Endothelial cell of umbilical vein (primary cell): ENCODE measurements at regions not wholly inside any gene's neighbourhood (a gene's known extent, or its start where the extent isn't known, plus 50 kb on each side); places are given as distances from the start of the nearest gene placed in this dataset.

Experiments used
- CTCF ChIP-seq, 2 donors: IDR thresholded peaks; 1 replicate in 1 of 2; 2 replicates in 1 of 2; pipeline ENCODE4 v1.5.1; 2011; ENCODE audit warnings: low read length in 2 of 2, mild to moderate bottlenecking in 2 of 2, moderate library complexity in 2 of 2, control low read depth in 1 of 2, inconsistent platforms in 1 of 2, low read depth in 1 of 2; ENCODE audit not compliant: insufficient read depth in 1 of 2; ENCODE audit errors: extremely low read depth in 1 of 2
- MYC ChIP-seq: IDR thresholded peaks from one replicate; pipeline ENCODE4 v1.6.1; 2011; ENCODE audit warnings: mild to moderate bottlenecking, low read depth, low read length
- POLR2A ChIP-seq: IDR thresholded peaks from 2 replicates; pipeline ENCODE4 v1.6.1; 2012; ENCODE audit warnings: low read depth, mild to moderate bottlenecking, control low read depth, low read length
- POLR2AphosphoS5 ChIP-seq: IDR thresholded peaks from 2 replicates; pipeline ENCODE4 v1.6.1; 2012; ENCODE audit warnings: low read depth, mild to moderate bottlenecking, control low read depth, low read length, moderate library complexity; ENCODE audit not compliant: insufficient read depth

DNA sequence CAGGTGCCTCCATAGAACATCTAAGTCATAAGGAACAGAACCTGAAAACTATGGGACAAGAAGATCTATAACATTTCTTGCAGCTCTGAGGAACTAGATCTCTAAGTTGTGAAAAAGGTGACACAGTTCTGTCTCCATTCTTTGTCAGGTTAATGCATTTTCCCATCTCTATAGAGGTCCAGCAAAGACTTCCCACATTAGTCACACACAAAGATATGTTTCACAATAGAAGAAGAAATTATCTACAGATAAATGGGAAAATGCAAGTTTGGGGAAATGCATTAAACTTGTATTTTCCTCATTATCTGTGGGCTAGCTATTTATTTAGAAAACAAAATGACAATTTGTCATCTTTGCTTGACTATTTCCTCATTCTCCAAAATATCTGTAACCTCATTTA is 458.6 kb upstream of the PAPPA start:
- TF ChIP-seq CTCF (IDR thresholded peaks at IDR 0.05; ENCODE audit: extremely low read depth in 1 of 2, insufficient read depth in 1 of 2, low read depth in 1 of 2, low read length in 2 of 2) (no peak), MYC (no peak), POLR2A (no peak), POLR2AphosphoS5 (no peak)
